HG03039 (cell line): ENCODE measurements at regions not wholly inside any gene's neighbourhood (a gene's known extent, or its start where the extent isn't known, plus 50 kb on each side); places are given as distances from the start of the nearest gene placed in this dataset.
"Not testable (repeated sequence)": the region's sequence is repeated elsewhere in the genome, so short reads cannot be mapped to it uniquely, and the experiment has no call there.

ENCODE experiments used
- ATAC-seq: cut with Tn5 transposase; IDR thresholded peaks from one replicate; pipeline ENCODE4 v1.9.1; 2021; ENCODE audit warnings: mild to moderate bottlenecking, moderate library complexity; ENCODE audit not compliant: unreplicated experiment

- ATAC-seq = no peak
Measured at GRCh38 chrX:44785652-44786051, 58.2 kb upstream of the DUSP21 start.

GRCh38 chrX:44784241-44784640, 59.6 kb upstream of the DUSP21 start:
- ATAC-seq = no peak

- ATAC-seq = no peak
Measured at GRCh38 chrX:44778254-44778653, 65.6 kb upstream of the DUSP21 start.

- no peak for ATAC-seq
Measured at GRCh38 chrX:44775726-44776125, 68.1 kb upstream of the DUSP21 start.

GRCh38 chrX:44774066-44774465, 69.8 kb upstream of the DUSP21 start:
- ATAC-seq = not testable (repeated sequence)

- no peak for ATAC-seq
Measured at GRCh38 chrX:44770121-44770520, 73.7 kb upstream of the DUSP21 start.

GRCh38 chrX:44767308-44767707, 76.5 kb upstream of the DUSP21 start:
- ATAC-seq = no peak

- no peak for ATAC-seq
Measured at GRCh38 chrX:44765556-44765955, 78.3 kb upstream of the DUSP21 start.

- ATAC-seq = no peak
Measured at GRCh38 chrX:44747969-44748368, 95.9 kb upstream of the DUSP21 start.

- no peak for ATAC-seq
Measured at GRCh38 chrX:44747317-44747716, 96.5 kb upstream of the DUSP21 start.

- no peak for ATAC-seq
Measured at GRCh38 chrX:44744799-44745198, 99.0 kb upstream of the DUSP21 start.

- no peak for ATAC-seq
Measured at GRCh38 chrX:44742480-44743155, 101.2 kb upstream of the DUSP21 start.

GRCh38 chrX:44741859-44742258, 102.0 kb upstream of the DUSP21 start:
- not testable (repeated sequence) for ATAC-seq

GRCh38 chrX:44741458-44741857, 102.4 kb upstream of the DUSP21 start:
- ATAC-seq = not testable (repeated sequence)

- ATAC-seq = no peak
Measured at GRCh38 chrX:44735498-44735897, 108.3 kb upstream of the DUSP21 start.

GRCh38 chrX:44733931-44734330, 109.9 kb upstream of the DUSP21 start:
- no peak for ATAC-seq

- no peak for ATAC-seq
Measured at GRCh38 chrX:44731160-44731559, 112.7 kb upstream of the DUSP21 start.

- ATAC-seq = no peak
Measured at GRCh38 chrX:44723426-44723825, 120.4 kb upstream of the DUSP21 start.

GRCh38 chrX:44708470-44708869, 135.4 kb upstream of the DUSP21 start:
- no peak for ATAC-seq

- ATAC-seq = no peak
Measured at GRCh38 chrX:44705817-44706551, 137.8 kb upstream of the DUSP21 start.

- ATAC-seq = no peak
Measured at GRCh38 chrX:44698357-44698756, 145.5 kb upstream of the DUSP21 start.

- ATAC-seq = no peak
Measured at GRCh38 chrX:44693255-44693654, 150.6 kb upstream of the DUSP21 start.

GRCh38 chrX:44690129-44690528, 147.5 kb upstream of the FUNDC1 start:
- ATAC-seq = no peak
